SKM-1 (cell line): ENCODE measurements at regions not wholly inside any gene's neighbourhood (a gene's known extent, or its start where the extent isn't known, plus 50 kb on each side); places are given as distances from the start of the nearest gene placed in this dataset.
A peak's percentile ranks its signal among the peaks of the same experiment; 100 is the strongest.

Experiments
- DNase-seq: peaks from one replicate; lab custom pipeline; 2025; ENCODE audit not compliant: unreplicated experiment; lab: John Stamatoyannopoulos, UW

DNA sequence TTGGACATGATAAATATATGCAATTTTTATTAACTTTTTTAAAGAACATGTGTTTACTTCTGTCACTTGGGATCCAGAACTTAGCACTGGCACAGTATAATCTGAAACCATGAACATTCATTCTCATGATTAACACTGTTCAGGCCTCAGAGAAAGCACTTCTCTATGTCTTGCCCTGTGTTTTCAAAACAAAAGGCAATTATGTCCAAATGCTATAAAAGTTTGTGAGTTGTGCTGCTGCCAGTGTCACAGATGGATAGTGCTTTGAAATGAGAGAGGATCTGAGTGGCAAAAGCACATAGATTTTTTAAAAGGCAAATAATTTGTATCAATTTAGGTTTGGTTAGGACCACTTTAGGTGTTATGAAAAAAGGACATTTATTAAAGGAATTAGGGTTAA is 470.5 kb upstream of the FAM98A start:
- no peak for DNase-seq

DNA sequence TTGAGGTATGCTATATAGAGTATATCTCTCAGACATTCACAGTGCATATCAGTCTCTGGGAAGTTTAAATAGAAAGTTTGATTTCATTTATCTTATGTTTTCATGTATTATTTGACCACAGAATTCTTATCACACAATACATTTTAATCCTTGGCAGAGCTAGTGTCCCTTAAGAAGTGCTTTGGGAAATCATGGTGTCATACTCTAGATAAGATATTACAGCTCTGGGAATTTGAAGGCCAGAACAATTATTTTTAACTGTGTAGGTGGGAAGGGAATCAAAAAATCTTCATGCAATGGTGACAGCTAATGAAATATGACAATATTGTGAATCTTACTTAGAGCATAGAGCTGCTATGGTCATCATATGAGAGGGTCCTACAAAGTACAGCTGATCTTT is 451.3 kb upstream of the FAM98A start:
- no peak for DNase-seq

DNA sequence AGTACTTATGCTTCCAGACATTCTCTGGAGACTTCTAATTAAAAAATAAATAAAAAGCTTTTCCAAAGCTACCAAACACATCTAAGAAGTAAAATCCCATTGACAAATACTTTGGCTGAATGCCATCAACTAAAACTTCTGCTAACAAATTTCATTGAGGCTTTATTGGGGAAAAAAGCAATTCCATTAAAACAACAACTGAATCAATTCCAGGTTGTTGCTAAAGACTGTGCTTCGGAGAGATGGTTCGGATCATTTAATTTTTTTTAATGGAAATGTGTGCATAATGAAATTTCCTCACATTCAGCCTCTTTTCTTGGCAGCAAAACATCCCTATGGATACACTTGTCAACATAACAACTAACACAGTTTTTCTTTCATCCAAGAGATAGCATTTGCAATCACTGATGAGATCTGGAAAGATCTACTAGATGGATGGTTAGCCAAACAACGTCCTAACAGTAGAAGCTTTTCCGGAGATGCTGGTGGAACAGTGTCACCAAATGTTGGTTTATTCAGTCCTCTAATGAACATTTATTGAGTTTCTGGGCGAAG is 446.1 kb upstream of the FAM98A start:
- no peak for DNase-seq

DNA sequence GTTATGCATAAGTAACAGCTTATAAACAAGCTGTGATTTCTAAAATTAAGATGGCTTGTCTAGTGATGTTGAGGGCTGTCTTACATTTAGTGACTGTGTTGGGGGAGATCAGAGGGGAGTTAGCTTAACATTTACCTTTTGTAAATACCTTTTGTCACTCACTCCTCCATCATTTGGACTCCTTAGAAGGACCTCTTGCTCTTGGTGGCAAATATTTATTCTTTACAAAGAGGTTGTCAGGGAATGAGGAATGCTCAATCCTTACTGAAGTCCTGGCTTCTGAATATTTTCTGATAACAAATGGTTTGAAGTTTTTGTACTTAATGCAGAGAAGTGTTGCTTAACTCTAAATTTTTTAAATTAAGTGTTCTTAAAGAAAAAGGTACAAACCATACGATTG is 438.8 kb upstream of the FAM98A start:
- no peak for DNase-seq

DNA sequence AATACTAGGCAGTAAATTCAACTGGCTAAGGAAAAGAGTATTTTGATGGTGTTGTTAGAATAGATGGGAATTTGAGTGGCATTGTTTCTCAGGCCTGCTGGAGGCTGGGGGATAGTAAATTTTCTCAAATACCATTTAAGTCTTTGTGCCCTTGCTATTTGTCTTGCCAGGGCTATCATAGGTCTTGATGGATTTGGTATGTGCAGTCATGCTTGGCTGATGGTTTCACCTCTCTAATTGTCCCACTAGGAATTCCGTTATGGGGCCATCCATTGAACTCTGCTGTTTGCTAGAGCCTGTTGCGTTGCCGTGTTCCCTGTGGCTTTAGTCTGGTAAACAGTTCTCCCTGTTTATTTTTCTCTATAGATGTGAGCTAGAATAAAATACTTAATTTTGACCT is 438.1 kb upstream of the FAM98A start:
- no peak for DNase-seq

DNA sequence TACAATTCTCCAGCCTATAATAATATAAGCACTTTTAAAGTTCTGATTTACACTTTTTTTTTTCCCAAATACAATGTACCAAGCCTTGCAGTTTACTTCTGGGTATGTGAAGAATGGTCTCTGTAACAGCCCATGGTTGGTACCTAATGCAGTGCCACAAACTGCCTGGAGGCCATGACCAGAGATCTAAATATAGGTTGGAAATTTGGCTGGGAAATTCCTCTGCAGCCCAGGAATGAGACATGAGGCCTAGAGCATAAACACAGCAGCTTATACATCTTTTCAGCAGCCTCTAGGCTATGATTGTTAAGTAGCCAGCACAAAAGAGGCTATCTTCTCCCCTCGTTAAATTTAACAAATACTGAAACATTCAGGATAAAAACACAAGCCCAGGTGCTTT is 432.0 kb upstream of the FAM98A start:
- DNase-seq: no peak

DNA sequence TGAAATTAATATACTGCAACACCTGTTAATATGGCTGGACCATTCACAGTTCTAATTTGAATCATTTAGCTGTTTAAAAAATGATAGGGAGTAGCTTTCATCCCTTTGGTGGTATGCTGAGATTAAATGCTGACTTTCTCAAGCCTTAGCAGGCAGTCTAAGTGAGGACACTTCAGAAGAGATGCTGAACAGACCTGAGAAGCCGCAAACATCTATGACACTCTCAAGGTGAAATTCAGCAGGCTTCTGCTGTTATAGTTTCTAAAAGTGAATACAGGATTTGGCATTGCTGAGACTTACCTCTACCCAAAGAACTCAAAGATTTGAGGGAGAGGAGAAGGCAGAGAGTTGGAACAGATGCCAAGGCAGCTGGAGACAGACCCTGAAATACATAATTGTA is 431.2 kb upstream of the FAM98A start:
- DNase-seq: no peak

DNA sequence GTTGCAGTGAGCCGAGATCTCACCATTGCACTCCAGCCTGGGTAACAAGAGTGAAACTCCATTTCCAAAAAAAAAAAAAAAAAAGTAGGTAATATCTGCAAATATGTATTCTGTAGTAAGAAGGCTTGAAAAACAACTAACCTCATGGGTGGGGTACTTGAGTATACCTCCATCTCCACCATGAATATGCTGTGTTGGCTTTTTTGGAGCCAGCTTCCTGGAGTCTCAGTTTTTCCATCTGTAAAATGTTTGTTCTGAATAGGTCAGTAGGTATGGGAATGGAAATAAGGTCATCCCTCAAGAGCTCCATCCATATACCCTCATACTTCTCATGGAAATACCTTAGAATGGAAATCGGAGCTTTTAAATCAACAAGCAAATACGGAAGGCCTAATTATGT is 430.0 kb upstream of the FAM98A start:
- no peak for DNase-seq

DNA sequence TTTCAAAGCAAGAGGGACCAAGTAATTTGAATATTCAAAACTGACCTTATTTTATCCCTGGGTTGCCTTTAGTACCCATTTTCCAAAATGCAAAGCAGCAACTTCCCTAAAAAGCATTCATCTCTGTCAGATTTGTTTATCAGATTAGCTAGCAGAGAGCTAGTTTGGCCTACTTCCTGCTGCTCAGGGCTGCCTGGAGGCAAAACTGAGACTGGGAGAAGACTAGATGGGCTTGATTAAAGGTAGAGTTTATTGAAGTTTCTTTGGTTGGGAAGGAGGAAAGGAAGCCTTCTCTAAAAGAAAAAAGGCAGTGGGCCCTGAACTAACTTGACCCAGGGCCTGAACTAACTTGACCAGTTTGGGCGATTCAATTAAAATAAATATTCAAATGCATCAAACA is 426.1 kb upstream of the FAM98A start:
- no peak for DNase-seq

DNA sequence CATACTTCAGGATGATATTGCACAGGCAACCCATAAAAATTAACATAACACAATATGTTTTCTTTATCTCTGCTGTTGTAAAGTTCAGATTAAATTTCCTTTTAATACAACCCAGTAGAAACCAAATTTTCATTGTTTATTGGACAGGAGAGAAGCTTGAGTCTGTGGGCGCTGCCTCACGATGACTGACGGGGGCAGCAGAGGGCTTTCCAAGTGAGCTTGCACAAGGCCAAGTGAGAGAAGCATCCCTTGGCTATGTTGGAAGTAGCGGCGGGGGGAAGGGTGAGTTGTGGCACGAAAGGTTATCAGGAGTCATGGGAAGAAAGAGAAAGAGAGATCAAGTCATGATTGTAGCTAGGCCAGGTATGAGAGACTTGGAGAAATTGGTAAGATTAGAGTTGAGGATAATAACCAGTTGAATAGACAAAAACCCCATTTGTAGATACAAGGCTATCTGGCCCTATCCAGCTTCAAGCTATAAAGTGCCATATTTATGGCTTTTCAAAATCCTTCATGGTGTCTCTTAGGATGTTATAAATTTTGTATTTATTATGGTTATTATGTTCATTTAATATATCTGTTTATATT is 413.7 kb upstream of the FAM98A start:
- peak; percentile 21 for DNase-seq

DNA sequence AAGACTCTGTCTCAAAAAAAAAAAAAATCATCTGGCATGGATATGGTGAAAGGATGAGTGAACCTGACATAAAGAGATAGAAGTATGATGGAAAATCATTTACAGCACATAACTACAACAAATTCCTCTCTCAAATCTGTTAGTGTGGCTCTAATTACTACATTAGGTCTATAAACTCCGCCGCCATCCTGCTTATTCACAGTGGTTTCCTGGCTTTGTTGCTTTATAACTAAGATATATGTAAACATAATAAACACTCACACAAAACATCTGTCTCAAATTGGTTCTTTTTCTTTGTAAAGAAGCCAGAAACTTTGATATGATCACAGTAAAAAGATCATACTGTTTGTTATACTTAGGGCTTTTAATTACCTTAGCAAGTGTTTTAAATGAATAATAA is 412.6 kb upstream of the FAM98A start:
- DNase-seq: no peak

DNA sequence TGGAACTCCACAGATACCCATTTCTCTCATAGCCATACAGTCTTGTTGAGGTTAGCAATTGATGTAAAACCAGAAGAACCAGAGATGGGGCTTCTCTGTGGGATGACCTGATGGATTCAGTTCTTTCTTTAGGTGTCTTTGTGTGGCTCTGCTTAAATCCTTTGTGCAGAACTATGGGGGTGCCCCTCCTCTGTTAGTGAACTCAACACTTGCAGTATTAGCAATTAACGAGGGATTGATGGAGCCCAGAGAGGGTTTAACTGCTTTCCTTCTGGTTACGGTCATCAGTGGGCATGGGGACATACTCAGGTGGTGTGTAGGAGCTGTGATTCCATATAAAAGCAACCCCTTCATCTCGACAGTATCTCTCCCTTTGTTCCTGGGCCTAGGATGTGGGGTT is 406.8 kb upstream of the FAM98A start:
- no peak for DNase-seq

DNA sequence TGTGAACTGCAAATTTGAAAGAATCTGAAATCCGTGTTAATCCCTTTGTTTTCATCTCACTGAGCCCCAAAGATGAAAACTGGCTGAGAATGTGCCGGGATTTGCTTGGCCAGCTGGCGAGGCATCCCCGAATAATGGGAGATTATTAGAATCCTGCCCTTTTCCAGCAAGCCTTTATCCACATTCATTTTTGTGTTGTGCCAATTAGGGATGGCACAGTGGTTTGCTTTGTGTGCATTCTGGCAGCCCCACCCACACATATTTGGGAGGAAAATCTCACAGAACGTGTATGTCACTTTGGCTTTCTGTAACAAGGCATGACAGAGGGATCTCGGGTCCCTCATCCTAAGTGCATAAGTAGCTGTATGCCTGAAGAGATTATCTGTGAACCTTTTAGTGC is 405.8 kb upstream of the FAM98A start:
- no peak for DNase-seq

DNA sequence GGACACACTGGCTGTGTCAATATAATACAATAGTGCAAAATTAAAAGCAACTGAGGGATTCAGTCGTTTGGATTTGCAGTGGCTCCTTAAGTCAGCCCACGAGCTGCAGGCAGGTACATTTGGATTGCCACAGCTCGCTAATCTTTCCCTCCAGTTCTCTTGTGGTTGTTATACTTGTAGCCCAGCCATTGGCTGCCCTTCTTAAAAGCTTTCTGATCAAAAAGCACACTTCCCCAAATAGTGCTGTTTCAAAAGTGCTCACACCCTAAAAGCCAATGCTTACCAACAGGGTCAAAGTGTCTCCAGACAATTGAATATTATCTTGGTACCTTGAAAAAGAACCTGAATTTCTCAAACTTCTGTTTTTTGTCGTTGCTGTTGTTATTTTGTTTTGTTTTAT is 404.7 kb upstream of the FAM98A start:
- no peak for DNase-seq

DNA sequence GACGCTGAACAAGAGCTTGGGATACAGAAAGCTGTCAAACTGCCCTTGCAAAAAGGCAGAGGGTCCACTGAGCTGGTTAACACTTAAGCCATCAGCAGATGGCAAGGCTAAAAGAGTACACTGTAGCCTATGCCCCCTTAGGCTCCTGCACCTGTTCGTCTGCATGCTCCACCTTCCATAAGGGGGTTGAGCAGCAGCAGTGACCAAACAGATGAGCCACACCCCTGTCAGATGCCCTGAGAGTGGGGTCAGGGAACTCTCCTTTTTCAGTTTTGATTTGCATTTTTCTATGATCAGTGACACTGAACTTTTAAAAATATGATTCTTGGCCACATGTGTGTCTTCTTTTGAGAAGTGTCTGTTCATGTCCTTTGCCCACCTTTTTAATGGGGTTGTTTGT is 402.5 kb upstream of the FAM98A start:
- DNase-seq: no peak

DNA sequence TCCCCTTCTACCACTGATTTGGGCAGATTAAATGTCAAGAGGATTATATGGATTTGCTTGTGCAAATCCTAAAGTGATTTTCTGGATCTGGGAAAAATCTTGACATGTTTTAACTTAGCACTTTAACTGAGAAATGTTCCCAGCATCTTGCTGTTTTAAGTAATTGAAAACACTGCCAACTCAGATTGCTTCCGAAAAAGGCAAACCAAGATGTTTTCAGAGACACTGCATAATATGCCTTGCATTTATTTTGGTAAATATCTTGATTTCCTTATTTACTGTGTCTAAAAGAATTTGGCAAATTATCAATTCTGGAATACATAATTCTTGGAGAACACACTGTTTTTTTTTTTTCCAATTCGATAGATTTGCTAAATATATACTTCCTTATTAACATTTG is 385.0 kb upstream of the FAM98A start:
- DNase-seq: no peak

DNA sequence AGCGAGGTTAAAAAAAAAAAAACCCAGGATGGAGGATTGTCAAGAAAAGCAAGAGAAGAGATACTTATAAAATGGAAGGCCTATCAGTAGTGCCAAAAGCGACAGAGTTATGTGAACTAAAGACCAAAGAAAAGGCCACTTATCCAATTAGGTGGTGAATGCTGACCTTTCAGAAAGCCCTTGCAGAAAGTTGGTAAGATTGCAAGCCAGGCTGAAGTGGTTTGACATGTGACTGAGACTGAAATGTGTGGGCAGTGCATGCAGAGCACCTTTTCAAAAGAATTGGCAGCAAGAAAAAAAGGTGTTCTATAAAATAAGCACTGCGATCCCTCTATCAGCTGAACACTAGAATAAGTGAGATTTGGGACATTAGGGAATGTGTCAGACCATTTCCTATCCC is 379.4 kb upstream of the FAM98A start:
- no peak for DNase-seq

DNA sequence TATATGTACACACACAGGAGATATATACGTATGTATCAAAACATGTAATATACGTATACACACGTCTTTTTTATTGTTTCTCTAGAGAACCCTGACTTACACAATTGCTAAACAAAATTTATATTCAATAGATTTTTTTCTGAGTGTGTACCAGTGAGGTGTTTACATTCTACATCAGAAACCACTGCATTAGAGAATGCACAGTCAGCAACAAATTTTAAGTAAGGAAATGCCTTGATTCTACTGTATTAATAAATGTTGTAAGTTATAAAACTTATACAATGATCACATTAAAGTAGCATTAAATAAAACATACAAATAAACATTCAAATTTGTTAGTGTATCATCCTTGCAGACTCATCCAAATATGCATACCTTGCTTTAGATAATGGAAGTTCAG is 376.4 kb upstream of the FAM98A start:
- no peak for DNase-seq

DNA sequence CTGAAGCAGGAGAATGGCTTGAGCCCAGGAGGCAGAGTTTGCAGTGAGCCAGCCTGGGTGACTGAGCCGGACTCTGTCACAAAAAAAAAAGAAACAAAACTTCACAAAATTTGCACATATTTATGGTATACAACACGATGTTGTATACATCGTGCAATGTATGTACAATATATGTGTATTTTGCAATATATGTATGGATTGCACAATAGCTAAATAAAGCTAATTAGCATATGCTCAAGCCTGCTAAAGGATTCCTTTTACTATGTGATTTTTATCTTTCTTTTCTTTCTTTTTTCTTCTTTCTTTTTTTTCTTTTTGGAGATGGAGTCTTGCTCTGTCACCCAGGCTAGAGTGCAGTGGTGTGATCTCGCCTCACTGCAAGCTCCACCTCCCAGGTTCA is 368.0 kb upstream of the FAM98A start:
- no peak for DNase-seq

DNA sequence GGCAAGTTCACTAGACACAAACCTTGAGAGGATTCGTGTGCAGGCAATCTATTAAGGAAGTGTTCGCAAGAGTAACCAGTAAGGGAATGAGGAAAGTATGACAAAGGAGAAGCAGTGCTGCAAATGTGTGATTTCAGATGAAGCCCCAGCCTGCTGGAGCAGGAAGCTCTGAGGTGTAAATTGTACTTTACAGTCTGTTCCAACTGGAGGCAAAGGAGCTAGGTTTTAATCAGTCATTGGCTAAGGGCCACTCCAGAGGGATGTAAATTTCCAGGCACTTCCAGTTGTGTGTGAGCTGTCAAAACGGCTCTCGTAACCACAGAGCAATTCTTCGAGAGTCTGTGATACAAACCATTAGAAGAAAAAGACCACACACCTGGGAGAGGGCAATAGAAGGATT is 359.5 kb upstream of the FAM98A start:
- DNase-seq: no peak

DNA sequence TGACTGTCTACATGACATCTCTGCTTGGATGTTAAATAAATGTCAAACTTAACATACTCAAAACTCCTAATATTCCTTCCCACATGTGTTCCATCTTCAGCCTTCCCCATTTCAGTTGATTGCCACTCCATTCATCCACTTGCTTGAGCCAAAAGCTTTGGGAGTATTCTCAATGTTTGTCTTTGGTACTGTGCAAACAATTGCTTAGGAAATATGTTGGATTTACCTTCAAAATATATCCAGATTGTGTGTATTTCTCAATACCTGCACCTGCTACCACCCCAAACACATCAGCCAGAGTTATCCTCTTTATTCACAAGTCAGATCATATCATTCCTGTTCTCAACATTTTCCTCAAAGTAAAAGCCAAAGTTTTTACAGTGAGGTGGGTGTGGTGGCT is 350.3 kb upstream of the FAM98A start:
- DNase-seq: no peak

DNA sequence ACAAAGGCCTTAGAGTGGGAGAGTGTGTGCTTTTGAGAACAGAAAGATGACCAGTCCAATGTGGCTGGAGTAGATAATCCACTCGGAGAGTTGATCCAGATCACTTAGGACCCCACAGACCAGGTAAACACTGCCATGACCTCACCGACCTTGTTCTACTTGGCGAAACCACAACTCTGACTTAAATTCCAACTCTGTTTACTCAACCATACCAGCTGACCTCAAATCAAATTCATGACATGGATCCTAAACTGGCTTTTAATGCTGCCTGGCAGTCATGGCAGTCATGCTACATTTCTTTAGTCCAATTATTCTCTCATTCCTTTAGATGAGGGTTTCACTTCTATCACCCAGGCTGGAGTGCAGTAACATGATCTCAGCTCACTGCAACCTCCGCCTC is 347.1 kb upstream of the FAM98A start:
- DNase-seq: no peak

DNA sequence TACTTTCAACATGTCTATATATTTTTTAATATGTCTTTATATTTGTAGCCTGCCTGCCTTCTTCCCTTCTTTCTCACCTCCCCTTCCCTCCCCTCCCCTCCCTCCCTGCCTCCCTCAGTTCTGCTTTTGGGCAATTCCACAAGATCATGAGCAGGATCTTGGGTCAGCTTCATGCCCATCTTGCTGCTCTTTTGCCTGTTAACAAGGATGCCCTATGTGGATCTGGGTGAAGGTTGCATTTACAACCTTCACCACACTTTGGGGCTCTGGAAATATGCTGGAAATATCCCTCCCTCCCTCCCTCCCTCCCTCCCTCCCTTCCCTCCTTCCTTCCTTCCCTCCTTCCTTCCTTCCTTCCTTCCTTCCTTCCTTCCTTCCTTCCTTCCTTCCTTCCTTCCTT is 334.1 kb upstream of the FAM98A start:
- DNase-seq: no peak

DNA sequence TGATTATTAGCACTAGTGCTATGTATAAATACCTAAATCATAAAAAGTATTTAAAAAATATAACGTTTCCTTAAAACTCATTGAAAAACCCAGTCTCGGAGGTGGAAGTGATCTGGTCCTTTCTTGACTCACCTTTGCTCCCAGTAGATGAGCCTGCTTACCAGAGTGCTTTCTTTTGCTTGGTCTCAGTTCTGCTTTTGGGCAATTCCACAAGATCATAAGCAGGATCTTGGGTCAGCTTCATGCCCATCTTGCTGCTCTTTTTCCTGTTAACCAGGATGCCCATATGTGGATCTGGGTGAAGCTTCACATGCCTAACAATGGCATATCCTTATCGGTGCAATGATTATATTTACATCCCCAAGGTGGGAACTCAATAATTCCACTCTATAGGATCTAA is 332.1 kb upstream of the FAM98A start:
- no peak for DNase-seq
